Cardiac fibroblast (primary cell): ENCODE measurements at regions not wholly inside any gene's neighbourhood (a gene's known extent, or its start where the extent isn't known, plus 50 kb on each side); places are given as distances from the start of the nearest gene placed in this dataset.

Experiments
- DNase-seq, 2 donors: peaks; one replicate each; pipeline versions ENCODE4 v3.0.0 to v3.0.0-alpha.2; 2010; ENCODE audit warnings: low read depth in 2 of 2
- H3K4me3 ChIP-seq, 2 donors: replicated peaks in 1 of 2; 1 replicate in 1 of 2; 2 replicates in 1 of 2; pipeline ENCODE4 v1.5.1; 2011; ENCODE audit warnings: low read depth in 2 of 2, low read length in 2 of 2, mild to moderate bottlenecking in 2 of 2, moderate library complexity in 1 of 2
- CTCF ChIP-seq: IDR thresholded peaks from one replicate; pipeline ENCODE4 v1.5.1; 2011; ENCODE audit warnings: low read depth, mild to moderate bottlenecking, low read length, inconsistent platforms

- no peak for DNase-seq
- TF ChIP-seq CTCF: no peak
- no peak overlapping the region for H3K4me3 ChIP-seq
These were observed 307.8 kb downstream of the MN1 start for GRCh38 chr22:27493796-27494195.

- no peak for DNase-seq
- TF ChIP-seq CTCF: no peak
- no peak overlapping the region for H3K4me3 ChIP-seq
These were observed 306.8 kb downstream of the MN1 start for GRCh38 chr22:27494785-27495184.

- no peak for TF ChIP-seq CTCF
- no peak overlapping the region for H3K4me3 ChIP-seq
- DNase-seq: no peak
These were observed 306.2 kb downstream of the MN1 start for GRCh38 chr22:27495325-27495724.

- TF ChIP-seq CTCF: no peak
- no peak overlapping the region for H3K4me3 ChIP-seq
- DNase-seq: no peak
These were observed 302.4 kb downstream of the MN1 start for GRCh38 chr22:27499121-27499520.

- no peak for TF ChIP-seq CTCF
- H3K4me3 ChIP-seq: no peak overlapping the region
- no peak for DNase-seq
These were observed 300.2 kb downstream of the MN1 start for GRCh38 chr22:27501191-27501936.

GRCh38 chr22:27502327-27502726, 299.2 kb downstream of the MN1 start:
- no peak overlapping the region for H3K4me3 ChIP-seq
- no peak for TF ChIP-seq CTCF
- DNase-seq: no peak
